Karpas-422 (cell line): ENCODE measurements at regions not wholly inside any gene's neighbourhood (a gene's known extent, or its start where the extent isn't known, plus 50 kb on each side); places are given as distances from the start of the nearest gene placed in this dataset.

Experiments used
- DNase-seq: peaks from one replicate; pipeline ENCODE4 v3.0.0-alpha.2; 2015
- H2AFZ ChIP-seq: fragments of 200-600 bp; sonication (generic); 2 replicates; pipeline ENCODE4 v1.6.1; 2014; ENCODE audit warnings: antibody characterized with exemption, low read length, mixed read lengths
- H3K27ac ChIP-seq: fragments of 200-600 bp; sonication (generic); 2 replicates; pipeline ENCODE4 v1.5.1; 2014; ENCODE audit warnings: mild to moderate bottlenecking, low read length, moderate library complexity
- H3K27me3 ChIP-seq: fragments of 200-600 bp; sonication (generic); 2 replicates; pipeline ENCODE4 v1.6.1; 2014; ENCODE audit warnings: low read length, mixed read lengths
- H3K36me3 ChIP-seq: fragments of 200-600 bp; sonication (generic); 2 replicates; pipeline ENCODE4 v1.6.1; 2014; ENCODE audit warnings: low read length, mixed read lengths; ENCODE audit not compliant: insufficient read depth
- H3K4me1 ChIP-seq: fragments of 200-600 bp; sonication (generic); 2 replicates; pipeline ENCODE4 v1.6.1; 2014; ENCODE audit warnings: mild to moderate bottlenecking, low read length, mixed read lengths
- H3K4me2 ChIP-seq: fragments of 200-600 bp; sonication (generic); 2 replicates; pipeline ENCODE4 v1.6.1; 2014; ENCODE audit warnings: low read length, low read depth, mild to moderate bottlenecking; ENCODE audit not compliant: poor library complexity, severe bottlenecking
- H3K4me3 ChIP-seq: fragments of 200-600 bp; sonication (generic); 2 replicates; pipeline ENCODE4 v1.5.1; 2014; ENCODE audit warnings: mild to moderate bottlenecking, antibody characterized with exemption, low read length, mixed read lengths
- H3K79me2 ChIP-seq: fragments of 200-600 bp; sonication (generic); 2 replicates; pipeline ENCODE4 v1.6.1; 2014; ENCODE audit warnings: mild to moderate bottlenecking, low read length, mixed read lengths
- H3K9ac ChIP-seq: fragments of 200-600 bp; sonication (generic); 2 replicates; pipeline ENCODE4 v1.6.0; 2014; ENCODE audit warnings: low read length
- H3K9me2 ChIP-seq: fragments of 200-600 bp; sonication (generic), shearing (Covaris generic); replicated peaks from 2 replicates; pipeline ENCODE4 v1.6.0; 2014; ENCODE audit warnings: mild to moderate bottlenecking, low read length, moderate library complexity; ENCODE audit not compliant: insufficient read depth
- H3K9me3 ChIP-seq: fragments of 300-700, 200-600 bp; sonication (generic); 2 replicates; pipeline ENCODE4 v1.6.1; 2014; ENCODE audit warnings: low read length, mixed read lengths
- H4K20me1 ChIP-seq: fragments of 200-600 bp; sonication (generic); 2 replicates; pipeline ENCODE4 v1.6.1; 2014; ENCODE audit warnings: mild to moderate bottlenecking, antibody characterized with exemption, low read length, low read depth; ENCODE audit not compliant: insufficient read depth

DNA sequence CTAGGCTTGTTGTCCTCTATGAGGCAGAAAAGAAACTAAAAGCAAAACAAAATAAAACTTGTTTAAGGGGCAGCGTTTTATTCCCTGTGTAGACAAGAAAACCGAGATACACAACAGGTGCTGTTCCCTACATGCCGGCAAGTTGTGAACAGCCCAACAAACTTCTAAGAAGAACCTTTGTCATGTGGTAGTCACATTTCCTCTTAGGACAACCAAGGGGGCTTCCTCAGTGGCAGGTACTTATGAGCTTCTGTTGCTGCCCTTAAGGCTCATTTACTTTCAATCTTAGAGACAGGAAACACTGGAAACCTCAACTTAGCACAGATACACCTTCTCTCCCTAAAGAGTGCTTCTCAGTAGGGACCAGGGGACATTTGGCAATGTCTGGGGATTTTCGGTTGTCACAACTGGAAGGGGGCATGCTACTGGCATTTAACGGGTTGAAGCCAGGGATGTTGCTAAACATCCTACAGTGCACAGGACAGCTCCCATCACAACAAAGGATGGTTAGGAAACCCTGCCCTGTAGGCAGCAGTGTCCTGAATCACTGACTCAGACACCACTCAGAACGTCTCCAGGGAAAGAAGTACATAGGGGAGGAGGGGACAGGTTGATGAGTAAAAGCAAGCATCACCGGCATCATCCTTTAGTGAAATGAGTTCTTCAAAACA lies 111.0 kb downstream of the ASB9 start:
- Histone ChIP-seq H3K4me1 (no peaks in the 10 kb centered on the region), H3K36me3 (no peaks in the 10 kb centered on the region), H3K79me2 (no peaks in the 10 kb centered on the region), H3K4me3 (no peak overlapping the region), H3K9me3 (no peaks in the 10 kb centered on the region), H2AFZ (no peak overlapping the region), H3K27me3 (no peaks in the 10 kb centered on the region), H3K4me2 (no peak overlapping the region), H3K9ac (no peak overlapping the region), H3K27ac (no peak overlapping the region), H4K20me1 (no peaks in the 10 kb centered on the region), H3K9me2 (no peaks in the 10 kb centered on the region)
- no peak for DNase-seq

DNA sequence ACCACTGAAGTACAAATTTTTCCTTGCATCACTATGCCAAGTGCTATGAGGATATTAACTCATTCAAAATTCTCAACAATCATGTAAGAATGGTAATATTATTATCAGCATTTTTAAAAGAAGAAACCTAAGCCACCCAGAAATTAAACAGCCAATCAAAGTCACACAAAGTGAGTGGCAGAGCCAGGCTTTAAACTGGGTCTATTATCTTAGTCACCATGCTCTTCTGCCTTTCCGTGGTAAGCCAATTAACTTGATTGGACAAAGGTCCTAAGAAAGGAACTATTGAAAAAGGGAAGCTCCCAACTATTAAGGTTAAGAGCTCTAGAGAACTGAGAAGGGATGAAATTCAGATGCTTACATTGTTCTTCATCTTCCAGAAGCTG lies 111.5 kb downstream of the ASB9 start:
- Histone ChIP-seq H3K4me3 (no peak overlapping the region), H3K9me3 (no peaks in the 10 kb centered on the region), H3K9me2 (no peaks in the 10 kb centered on the region), H3K79me2 (no peaks in the 10 kb centered on the region), H3K36me3 (no peaks in the 10 kb centered on the region), H3K27me3 (no peaks in the 10 kb centered on the region), H3K27ac (no peak overlapping the region), H3K9ac (no peak overlapping the region), H4K20me1 (no peaks in the 10 kb centered on the region), H2AFZ (no peak overlapping the region), H3K4me2 (no peak overlapping the region), H3K4me1 (no peaks in the 10 kb centered on the region)
- peak; percentile 6 for DNase-seq

DNA sequence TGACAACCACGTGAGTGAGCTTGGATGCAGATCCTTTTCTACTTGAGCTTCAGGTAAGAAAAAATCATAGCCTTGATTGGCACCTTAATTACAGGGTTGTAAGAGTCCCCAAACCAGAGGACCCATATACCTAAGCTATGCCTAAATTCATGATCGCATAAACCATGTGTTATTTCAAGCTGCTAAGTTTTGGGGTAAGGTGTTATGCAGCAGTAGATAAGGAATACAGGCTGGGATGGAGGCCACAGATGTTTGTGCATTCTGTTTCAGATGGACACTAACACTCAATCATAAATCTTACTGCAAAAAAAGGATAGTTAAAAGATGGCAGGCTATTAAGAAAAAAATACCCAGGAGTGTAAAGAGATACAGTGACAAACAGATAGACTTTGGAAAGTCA lies 112.3 kb downstream of the ASB9 start:
- H3K4me3 ChIP-seq: no peak overlapping the region
- peak; percentile 11 for DNase-seq
- H3K9ac ChIP-seq: no peak overlapping the region
- H4K20me1 ChIP-seq: no peaks in the 10 kb centered on the region
- H2AFZ ChIP-seq: no peak overlapping the region
- no peaks in the 10 kb centered on the region for H3K9me2 ChIP-seq
- H3K9me3 ChIP-seq: no peaks in the 10 kb centered on the region
- no peaks in the 10 kb centered on the region for H3K36me3 ChIP-seq
- H3K27me3 ChIP-seq: no peaks in the 10 kb centered on the region
- no peak overlapping the region for H3K4me2 ChIP-seq
- no peaks in the 10 kb centered on the region for H3K79me2 ChIP-seq
- no peak overlapping the region for H3K27ac ChIP-seq
- H3K4me1 ChIP-seq: no peaks in the 10 kb centered on the region

DNA sequence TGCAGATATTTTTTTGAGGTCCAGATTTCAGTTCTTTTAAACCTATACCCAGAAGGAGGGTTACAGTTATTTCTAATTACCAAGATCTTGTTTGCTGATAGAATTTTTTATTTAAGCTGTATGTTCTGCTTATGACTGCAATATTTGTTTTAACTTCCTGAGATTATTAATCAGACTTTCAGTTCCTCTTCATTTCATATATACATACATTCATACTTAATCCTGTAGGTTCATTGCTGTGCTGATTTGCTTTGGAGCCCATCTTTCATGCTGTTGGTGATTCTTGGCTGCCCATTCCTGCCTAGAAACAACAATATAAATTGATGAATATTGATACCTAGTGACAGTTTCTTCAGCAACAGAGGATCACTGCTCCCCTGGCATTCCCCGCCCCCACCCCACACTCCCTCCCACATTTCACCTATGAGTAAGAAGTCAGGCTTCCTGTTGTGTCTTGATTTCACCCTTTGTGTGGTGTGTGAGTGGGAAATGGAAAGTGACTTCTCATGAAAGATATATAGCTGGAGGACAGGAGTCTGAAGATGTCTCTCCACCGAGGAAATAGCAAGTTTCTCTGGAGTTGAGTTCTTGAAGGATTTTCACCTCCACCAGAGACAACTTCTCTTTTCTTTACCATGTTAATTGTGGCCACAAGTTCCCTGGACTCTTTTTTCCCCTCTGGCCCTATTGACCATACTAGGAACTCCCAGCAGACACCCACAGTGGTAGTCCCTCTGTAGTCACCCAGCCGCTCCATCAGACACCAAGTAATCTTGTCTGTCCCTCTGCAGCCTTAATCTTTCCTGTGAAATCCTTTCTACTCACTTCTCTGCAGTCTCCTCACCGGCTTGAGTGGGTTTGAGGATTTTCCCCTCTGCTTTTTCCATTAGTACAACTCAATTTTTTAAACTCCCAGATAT lies 118.4 kb downstream of the ASB9 start:
- H3K4me3 ChIP-seq: no peak overlapping the region
- no peaks in the 10 kb centered on the region for H3K36me3 ChIP-seq
- H3K79me2 ChIP-seq: no peaks in the 10 kb centered on the region
- peak; percentile 46 for DNase-seq
- no peaks in the 10 kb centered on the region for H3K9me3 ChIP-seq
- H3K9me2 ChIP-seq: no peaks in the 10 kb centered on the region
- H3K27me3 ChIP-seq: no peaks in the 10 kb centered on the region
- peaks cover 12% of the 10 kb centered on the region for H3K4me1 ChIP-seq
- peak overlapping the region; percentile 2 for H3K4me2 ChIP-seq
- H4K20me1 ChIP-seq: no peaks in the 10 kb centered on the region
- H2AFZ ChIP-seq: no peak overlapping the region
- H3K27ac ChIP-seq: no peak overlapping the region
- no peak overlapping the region for H3K9ac ChIP-seq

DNA sequence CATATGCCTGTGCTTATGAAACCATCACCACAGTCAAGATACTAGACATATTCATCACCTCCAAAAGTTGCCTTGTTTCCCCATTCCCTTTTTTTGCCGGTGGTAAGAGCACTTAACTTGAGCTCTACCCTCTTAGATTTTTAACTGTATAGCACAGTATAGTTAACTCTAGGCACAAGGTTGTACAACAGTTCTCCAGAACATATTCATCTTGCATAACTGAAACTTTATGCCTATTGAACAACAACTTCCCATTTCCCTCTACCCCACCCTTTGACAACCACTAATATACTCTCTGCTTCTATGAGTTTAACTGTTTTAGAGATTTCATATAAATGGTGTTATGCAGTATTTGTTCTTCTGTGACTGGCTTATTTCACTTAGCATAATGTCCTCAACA lies 119.3 kb downstream of the ASB9 start:
- no peak overlapping the region for H3K27ac ChIP-seq
- no peaks in the 10 kb centered on the region for H4K20me1 ChIP-seq
- peak; percentile 19 for DNase-seq
- no peak overlapping the region for H3K4me3 ChIP-seq
- H2AFZ ChIP-seq: no peak overlapping the region
- H3K4me2 ChIP-seq: no peak overlapping the region
- H3K79me2 ChIP-seq: no peaks in the 10 kb centered on the region
- no peaks in the 10 kb centered on the region for H3K9me2 ChIP-seq
- peaks cover 12% of the 10 kb centered on the region for H3K4me1 ChIP-seq
- H3K36me3 ChIP-seq: no peaks in the 10 kb centered on the region
- H3K9me3 ChIP-seq: no peaks in the 10 kb centered on the region
- H3K27me3 ChIP-seq: no peaks in the 10 kb centered on the region
- H3K9ac ChIP-seq: no peak overlapping the region

DNA sequence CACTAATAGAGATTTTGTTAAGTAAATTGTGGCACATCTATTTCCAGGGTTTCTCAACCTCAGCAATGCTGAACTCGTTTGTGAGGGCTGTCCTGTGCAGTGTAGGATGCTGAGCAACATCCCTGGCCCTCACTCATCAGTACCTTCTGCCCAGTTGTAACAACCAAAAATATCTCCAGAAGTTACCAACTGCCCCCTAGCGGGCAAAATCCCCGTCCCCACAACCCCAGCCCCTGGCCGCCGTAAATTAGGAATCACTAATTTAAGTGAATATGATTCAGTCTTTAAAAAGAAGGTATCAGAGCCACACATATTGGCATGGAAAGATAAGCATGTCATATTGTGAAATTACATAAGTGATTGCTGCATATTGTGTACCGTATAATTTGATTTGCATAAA lies 123.4 kb downstream of the ASB9 start:
- H4K20me1 ChIP-seq: no peaks in the 10 kb centered on the region
- H3K9ac ChIP-seq: no peak overlapping the region
- no peak overlapping the region for H3K4me2 ChIP-seq
- no peaks in the 10 kb centered on the region for H3K79me2 ChIP-seq
- DNase-seq: peak; percentile 63
- H3K36me3 ChIP-seq: no peaks in the 10 kb centered on the region
- H3K4me1 ChIP-seq: peaks cover 20% of the 10 kb centered on the region
- H2AFZ ChIP-seq: no peak overlapping the region
- no peaks in the 10 kb centered on the region for H3K9me3 ChIP-seq
- H3K4me3 ChIP-seq: no peak overlapping the region
- no peaks in the 10 kb centered on the region for H3K9me2 ChIP-seq
- H3K27me3 ChIP-seq: no peaks in the 10 kb centered on the region
- no peak overlapping the region for H3K27ac ChIP-seq

DNA sequence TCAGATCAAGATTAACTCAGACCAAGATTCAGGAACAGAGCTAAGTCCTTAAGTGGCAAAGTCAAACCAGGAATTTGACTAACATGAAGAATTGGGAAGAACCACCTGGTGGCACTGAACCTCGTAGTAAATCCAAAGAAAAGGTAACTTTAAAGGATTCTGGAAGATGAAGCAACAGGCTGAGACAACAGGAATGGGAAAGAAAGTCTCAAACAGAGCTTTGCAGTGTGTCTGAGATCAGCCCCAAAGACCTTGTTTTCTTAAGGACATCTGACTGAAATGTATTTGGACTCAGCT lies 126.1 kb downstream of the ASB9 start:
- 0 out of 2 replicates have a peak overlapping the region, but pooled peaks have one; percentile 30 for H2AFZ ChIP-seq
- H3K36me3 ChIP-seq: no peaks in the 10 kb centered on the region
- no peak for DNase-seq

DNA sequence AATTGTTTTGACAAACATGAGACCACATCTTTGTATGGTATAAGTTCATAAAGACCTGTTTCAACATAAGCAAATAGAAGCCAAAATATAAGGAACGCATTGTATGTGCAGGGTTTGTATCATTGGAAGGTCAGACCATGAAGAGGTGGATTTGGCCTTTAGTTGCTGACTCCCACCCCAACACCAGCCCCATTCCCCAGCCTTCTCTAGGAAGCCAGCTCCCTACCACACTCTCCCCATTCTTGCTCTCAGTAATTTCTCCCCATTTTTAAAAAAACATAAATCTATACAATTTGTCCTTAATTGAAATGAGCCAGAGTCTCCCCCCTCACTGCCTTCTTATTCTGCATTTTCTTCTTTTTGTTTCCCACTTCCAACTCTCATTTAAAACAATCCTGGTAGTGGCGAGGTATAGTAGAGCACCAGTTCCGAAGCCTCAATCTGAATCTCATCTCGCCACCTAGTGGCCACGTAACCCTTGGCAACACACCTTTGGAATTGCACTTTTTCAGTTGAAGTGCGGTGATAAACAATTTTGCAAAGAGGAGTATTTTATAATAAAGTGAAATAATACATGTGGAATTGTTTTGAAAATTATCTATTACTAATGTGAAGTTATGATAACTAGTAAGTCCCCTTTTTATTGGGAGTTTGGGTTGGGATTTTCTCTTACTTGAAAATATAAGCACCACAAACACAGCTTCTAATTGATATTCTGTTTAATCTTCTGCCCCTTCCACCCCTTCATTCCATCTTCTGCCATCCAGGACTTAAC lies 126.6 kb downstream of the ASB9 start:
- Histone ChIP-seq H3K9me2 (no peaks in the 10 kb centered on the region), H3K4me2 (no peak overlapping the region), H3K4me1 (peaks cover 11% of the 10 kb centered on the region), H2AFZ (0 out of 2 replicates have a peak overlapping the region, but pooled peaks have one; percentile 30), H3K27ac (no peak overlapping the region), H3K27me3 (no peaks in the 10 kb centered on the region), H3K36me3 (no peaks in the 10 kb centered on the region), H3K9ac (no peak overlapping the region; the same call in 1 of the 2 replicates), H3K79me2 (no peaks in the 10 kb centered on the region), H3K9me3 (no peaks in the 10 kb centered on the region), H4K20me1 (no peaks in the 10 kb centered on the region), H3K4me3 (no peak overlapping the region)
- peak; percentile 85 for DNase-seq

More for the DNA sequence above, 126.1 kb downstream of the ASB9 start:
- Histone ChIP-seq H3K27ac (no peak overlapping the region), H3K79me2 (no peaks in the 10 kb centered on the region), H3K4me1 (peaks cover 11% of the 10 kb centered on the region), H4K20me1 (no peaks in the 10 kb centered on the region), H3K27me3 (no peaks in the 10 kb centered on the region), H3K9me2 (no peaks in the 10 kb centered on the region), H3K4me3 (no peak overlapping the region), H3K9me3 (no peaks in the 10 kb centered on the region), H3K9ac (no peak overlapping the region; the same call in 1 of the 2 replicates), H3K4me2 (no peak overlapping the region)
